ENCODE measurements at regions not wholly inside any gene's neighbourhood (a gene's known extent, or its start where the extent isn't known, plus 50 kb on each side); places are given as distances from the start of the nearest gene placed in this dataset.

DNA sequence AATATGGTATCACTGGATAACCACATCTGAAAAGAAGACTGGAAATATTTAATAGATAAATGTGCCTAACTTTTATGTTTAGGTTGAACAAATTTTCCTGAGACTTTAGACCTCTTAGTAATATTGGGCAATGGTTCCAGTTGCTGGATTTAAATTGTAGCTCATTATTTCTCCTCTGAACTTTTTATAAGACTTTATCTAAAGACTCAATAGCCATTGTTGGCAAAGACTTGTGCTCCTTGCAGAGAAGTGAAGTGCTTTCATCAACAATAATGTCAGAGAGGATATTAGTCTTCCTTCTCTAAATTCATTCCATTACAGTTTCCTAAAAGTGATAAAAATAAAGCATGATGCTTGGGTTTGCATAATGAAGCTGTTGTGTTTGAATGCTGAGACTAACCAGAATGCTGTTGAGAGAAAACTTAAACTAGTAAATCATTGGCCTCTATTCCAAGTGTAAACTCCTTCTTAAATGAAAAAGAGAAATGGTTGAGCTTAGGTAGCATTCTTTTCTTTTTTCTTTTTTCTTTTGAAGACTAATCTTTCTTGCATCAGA is 200.2 kb downstream of the TMTC3 start:
- TF ChIP-seq, protein P1, sequence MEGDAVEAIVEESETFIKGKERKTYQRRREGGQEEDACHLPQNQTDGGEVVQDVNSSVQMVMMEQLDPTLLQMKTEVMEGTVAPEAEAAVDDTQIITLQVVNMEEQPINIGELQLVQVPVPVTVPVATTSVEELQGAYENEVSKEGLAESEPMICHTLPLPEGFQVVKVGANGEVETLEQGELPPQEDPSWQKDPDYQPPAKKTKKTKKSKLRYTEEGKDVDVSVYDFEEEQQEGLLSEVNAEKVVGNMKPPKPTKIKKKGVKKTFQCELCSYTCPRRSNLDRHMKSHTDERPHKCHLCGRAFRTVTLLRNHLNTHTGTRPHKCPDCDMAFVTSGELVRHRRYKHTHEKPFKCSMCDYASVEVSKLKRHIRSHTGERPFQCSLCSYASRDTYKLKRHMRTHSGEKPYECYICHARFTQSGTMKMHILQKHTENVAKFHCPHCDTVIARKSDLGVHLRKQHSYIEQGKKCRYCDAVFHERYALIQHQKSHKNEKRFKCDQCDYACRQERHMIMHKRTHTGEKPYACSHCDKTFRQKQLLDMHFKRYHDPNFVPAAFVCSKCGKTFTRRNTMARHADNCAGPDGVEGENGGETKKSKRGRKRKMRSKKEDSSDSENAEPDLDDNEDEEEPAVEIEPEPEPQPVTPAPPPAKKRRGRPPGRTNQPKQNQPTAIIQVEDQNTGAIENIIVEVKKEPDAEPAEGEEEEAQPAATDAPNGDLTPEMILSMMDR (IDR thresholded peaks at IDR 0.05) = no peak
- TF ChIP-seq POLR2A (IDR thresholded peaks at IDR 0.05) = no peak

Measured in lower leg skin (tissue), 3 donors.